ENCODE measurements at regions not wholly inside any gene's neighbourhood (a gene's known extent, or its start where the extent isn't known, plus 50 kb on each side); places are given as distances from the start of the nearest gene placed in this dataset.
"Not testable (repeated sequence)": the region's sequence is repeated elsewhere in the genome, so short reads cannot be mapped to it uniquely, and the experiment has no call there.

DNA sequence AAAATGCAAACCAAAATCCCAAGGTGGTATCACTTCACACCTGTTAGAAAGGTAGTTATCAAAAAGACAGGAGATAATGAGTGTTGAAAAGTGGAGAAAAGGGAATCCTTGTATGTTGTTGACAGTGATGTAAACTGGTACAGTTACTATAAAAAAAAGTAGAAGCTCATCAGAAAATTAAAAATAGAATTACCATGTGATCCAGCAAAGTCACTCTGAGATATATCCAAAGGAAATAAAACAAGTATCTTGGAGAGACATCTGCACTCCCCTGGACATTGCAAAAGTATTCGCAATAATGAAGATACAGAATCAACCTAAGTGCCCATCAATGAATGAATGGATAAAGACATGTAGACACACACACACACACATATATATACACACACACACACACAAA is 208.3 kb upstream of the PIEZO2 start (continued):
- TF ChIP-seq, protein P1, sequence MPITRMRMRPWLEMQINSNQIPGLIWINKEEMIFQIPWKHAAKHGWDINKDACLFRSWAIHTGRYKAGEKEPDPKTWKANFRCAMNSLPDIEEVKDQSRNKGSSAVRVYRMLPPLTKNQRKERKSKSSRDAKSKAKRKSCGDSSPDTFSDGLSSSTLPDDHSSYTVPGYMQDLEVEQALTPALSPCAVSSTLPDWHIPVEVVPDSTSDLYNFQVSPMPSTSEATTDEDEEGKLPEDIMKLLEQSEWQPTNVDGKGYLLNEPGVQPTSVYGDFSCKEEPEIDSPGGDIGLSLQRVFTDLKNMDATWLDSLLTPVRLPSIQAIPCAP (CRISPR knock-in tag; IDR thresholded peaks at IDR 0.05; ENCODE audit: borderline replicate concordance) = no peak
- no peak for TF ChIP-seq ZNF184 (CRISPR knock-in tag; IDR thresholded peaks at IDR 0.05)
- TF ChIP-seq ILK (tag; IDR thresholded peaks at IDR 0.05; ENCODE audit: borderline replicate concordance, low read depth) = no peak
- TF ChIP-seq TEAD4 (IDR thresholded peaks at IDR 0.05; ENCODE audit: low read length) = no peak
- TF ChIP-seq TEAD4 (CRISPR knock-in tag; IDR thresholded peaks at IDR 0.05; ENCODE audit: borderline replicate concordance) = no peak
- no peak for TF ChIP-seq NR3C1 (CRISPR knock-in tag; IDR thresholded peaks at IDR 0.05)

DNA sequence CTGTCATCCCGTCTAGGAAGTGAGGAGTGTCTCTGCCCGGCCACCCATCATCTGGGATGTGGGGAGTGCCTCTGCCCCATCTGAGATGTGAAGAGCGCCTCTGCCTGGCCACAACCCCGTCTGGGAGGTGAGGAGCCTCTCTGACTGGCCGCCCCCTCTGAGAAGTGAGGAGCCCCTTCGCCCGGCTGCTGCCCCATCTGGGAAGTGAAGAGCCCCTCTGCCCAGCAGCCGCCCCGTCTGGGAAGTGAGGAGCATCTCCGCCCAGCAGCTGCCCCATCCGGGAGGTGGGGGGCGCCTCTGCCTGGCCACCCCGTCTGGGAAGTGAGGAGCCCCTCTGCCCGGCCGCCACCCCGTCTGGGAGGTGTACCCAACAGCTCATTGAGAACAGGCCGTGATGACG is 195.2 kb upstream of the PIEZO2 start:
- H3K27me3 ChIP-seq (ENCODE audit: control insufficient read depth in 2 of 2, insufficient read depth in 2 of 2, low read length in 2 of 2); H3K4me3 ChIP-seq; H2AFZ ChIP-seq (ENCODE audit: low read depth, low read length); FAIRE-seq; H3K9me3 ChIP-seq (replicated peaks; ENCODE audit: control insufficient read depth, insufficient read depth, low read depth, low read length); H3K27ac ChIP-seq (ENCODE audit: extremely low read depth, low read depth, low read length); H3K9ac ChIP-seq (ENCODE audit: insufficient read depth in 1 of 2, low read depth in 2 of 2, low read length in 2 of 2); H3K9me1 ChIP-seq (ENCODE audit: control insufficient read depth, insufficient read depth, low read length); H3K36me3 ChIP-seq (ENCODE audit: control insufficient read depth, insufficient read depth, low read length); POLR2A ChIA-PET; H4K20me1 ChIP-seq (replicated peaks; ENCODE audit: control insufficient read depth, insufficient read depth, low read length); H3K4me2 ChIP-seq (ENCODE audit: insufficient read depth, low read length); BruUV-seq (replicated peaks); CTCF ChIA-PET (ENCODE audit: low intra/inter-chr PET ratio); intact Hi-C loops (cut with micrococcal nuclease); in situ Hi-C loops (cut with MboI); ATAC-seq; H3K79me2 ChIP-seq (ENCODE audit: control insufficient read depth, insufficient read depth, low read length); H3K4me1 ChIP-seq (replicated peaks in 1 of 2; ENCODE audit: control insufficient read depth in 2 of 2, insufficient read depth in 2 of 2, low read length in 2 of 2); DNase-seq (ENCODE audit: extremely low read depth in 1 of 4, low spot score in 3 of 4): not testable (repeated sequence)
- 0% methylated on average over 11 of the region's 18 CpGs for WGBS (ENCODE audit: insufficient coverage, low coverage, missing lambda C conversion rate)

All from K562 (cell line).